Gastroesophageal sphincter (tissue), 4 donors: ENCODE measurements at regions not wholly inside any gene's neighbourhood (a gene's known extent, or its start where the extent isn't known, plus 50 kb on each side); places are given as distances from the start of the nearest gene placed in this dataset.

Experiments used
- ATAC-seq: fragments of 150-250 bp; one replicate; pipeline ENCODE4 v1.9.1; 2016; ENCODE audit warnings: mild to moderate bottlenecking, moderate library complexity
- H3K27ac ChIP-seq, 4 donors: fragments of 200-600 bp; sonication (generic) in 3 of 4; 1 replicate in 3 of 4; 2 replicates in 1 of 4; pipeline ENCODE4 v1.5.1; 2016 to 2019
- H3K27me3 ChIP-seq: fragments of 200-600 bp; sonication (generic); one replicate; pipeline ENCODE4 v1.5.1; 2019
- H3K36me3 ChIP-seq, 2 donors: fragments of 200-600 bp; sonication (generic); one replicate each; pipeline ENCODE4 v1.5.1; 2019; ENCODE audit warnings: control low read depth in 1 of 2
- H3K4me1 ChIP-seq, 3 donors: fragments of 200-600 bp; sonication (generic); 1 replicate in 2 of 3; 2 replicates in 1 of 3; pipeline ENCODE4 v1.5.1; 2016 to 2019; ENCODE audit warnings: control low read depth in 2 of 3
- H3K4me3 ChIP-seq, 2 donors: fragments of 200-600 bp; sonication (generic); one replicate each; pipeline ENCODE4 v1.5.1; 2019; ENCODE audit warnings: mild to moderate bottlenecking in 1 of 2, moderate library complexity in 1 of 2
- H3K9me3 ChIP-seq, 3 donors: fragments of 200-600 bp; sonication (generic); one replicate each; pipeline ENCODE4 v1.5.1; 2017 to 2019; ENCODE audit warnings: control low read depth in 2 of 3
- EP300 ChIP-seq: sonication (generic); formaldehyde crosslinking; IDR thresholded peaks from one replicate; pipeline ENCODE4 v1.6.1; 2017; ENCODE audit warnings: antibody characterized with exemption, mild to moderate bottlenecking
- POLR2A ChIP-seq, 2 donors: fragments of 450-650 bp; IDR thresholded peaks; one replicate each; pipeline ENCODE4 v1.6.1; 2017; ENCODE audit warnings: antibody characterized with exemption in 2 of 2, mild to moderate bottlenecking in 2 of 2, moderate library complexity in 1 of 2
- POLR2AphosphoS5 ChIP-seq: sonication (generic); formaldehyde crosslinking; IDR thresholded peaks from one replicate; pipeline ENCODE4 v1.6.1; 2017; ENCODE audit warnings: antibody characterized with exemption
- WGBS, 2 donors: methylation state at CpG; one replicate each; pipeline ENCODE4 v1.1.5; 2018; ENCODE audit warnings: low coverage in 1 of 2; 5-methylcytosine and 5-hydroxymethylcytosine counted together
- TF ChIP-seq, protein P1 (sequence below), 4 experiments: fragments of 200-600 bp in 2 of 4; fragments of 450-650 bp in 2 of 4; sonication (generic) in 1 of 4; IDR thresholded peaks; one replicate each; pipeline ENCODE4 v1.5.1; 2017 to 2019; ENCODE audit warnings: antibody characterized with exemption in 4 of 4, mild to moderate bottlenecking in 2 of 4, moderate library complexity in 2 of 4

DNA sequence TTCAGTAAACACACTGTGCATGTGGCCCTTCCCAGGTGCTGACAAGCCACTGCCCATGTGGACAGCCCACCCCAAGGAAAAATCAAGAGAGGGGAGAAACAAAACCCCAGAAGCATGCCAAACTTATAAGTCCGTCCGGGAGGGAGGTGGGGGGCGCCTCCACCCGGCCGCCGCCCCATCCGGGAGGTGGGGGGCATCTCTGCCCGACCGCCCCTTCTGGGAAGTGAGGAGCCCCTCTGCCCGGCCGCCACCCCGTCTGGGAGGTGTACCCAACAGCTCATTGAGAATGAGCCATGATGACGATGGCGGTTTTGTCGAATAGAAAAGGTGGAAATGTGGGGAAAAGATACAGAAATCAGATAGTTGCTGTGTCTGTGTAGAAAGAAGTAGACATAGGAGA, 53.8 kb upstream of the C2CD4B start:
- TF ChIP-seq EP300 (no peak), POLR2A (IDR thresholded peaks at IDR 0.05) (no peak), POLR2AphosphoS5 (no peak)
- TF ChIP-seq, protein P1, sequence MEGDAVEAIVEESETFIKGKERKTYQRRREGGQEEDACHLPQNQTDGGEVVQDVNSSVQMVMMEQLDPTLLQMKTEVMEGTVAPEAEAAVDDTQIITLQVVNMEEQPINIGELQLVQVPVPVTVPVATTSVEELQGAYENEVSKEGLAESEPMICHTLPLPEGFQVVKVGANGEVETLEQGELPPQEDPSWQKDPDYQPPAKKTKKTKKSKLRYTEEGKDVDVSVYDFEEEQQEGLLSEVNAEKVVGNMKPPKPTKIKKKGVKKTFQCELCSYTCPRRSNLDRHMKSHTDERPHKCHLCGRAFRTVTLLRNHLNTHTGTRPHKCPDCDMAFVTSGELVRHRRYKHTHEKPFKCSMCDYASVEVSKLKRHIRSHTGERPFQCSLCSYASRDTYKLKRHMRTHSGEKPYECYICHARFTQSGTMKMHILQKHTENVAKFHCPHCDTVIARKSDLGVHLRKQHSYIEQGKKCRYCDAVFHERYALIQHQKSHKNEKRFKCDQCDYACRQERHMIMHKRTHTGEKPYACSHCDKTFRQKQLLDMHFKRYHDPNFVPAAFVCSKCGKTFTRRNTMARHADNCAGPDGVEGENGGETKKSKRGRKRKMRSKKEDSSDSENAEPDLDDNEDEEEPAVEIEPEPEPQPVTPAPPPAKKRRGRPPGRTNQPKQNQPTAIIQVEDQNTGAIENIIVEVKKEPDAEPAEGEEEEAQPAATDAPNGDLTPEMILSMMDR (IDR thresholded peaks at IDR 0.05) = no peak
- peaks cover 0 to 37% (median 0%) of the 10 kb centered on the region in 3 donors for H3K9me3 ChIP-seq
- WGBS, 2 donors = no CpG with 5 or more reads among the region's 15 CpGs
- H3K27me3 ChIP-seq = peaks cover 13% of the 10 kb centered on the region
- no peak overlapping the region for H3K4me3 ChIP-seq
- no peak for ATAC-seq
- H3K36me3 ChIP-seq = no peaks in the 10 kb centered on the region
- H3K27ac ChIP-seq = no peak overlapping the region
- no peaks in the 10 kb centered on the region for H3K4me1 ChIP-seq

DNA sequence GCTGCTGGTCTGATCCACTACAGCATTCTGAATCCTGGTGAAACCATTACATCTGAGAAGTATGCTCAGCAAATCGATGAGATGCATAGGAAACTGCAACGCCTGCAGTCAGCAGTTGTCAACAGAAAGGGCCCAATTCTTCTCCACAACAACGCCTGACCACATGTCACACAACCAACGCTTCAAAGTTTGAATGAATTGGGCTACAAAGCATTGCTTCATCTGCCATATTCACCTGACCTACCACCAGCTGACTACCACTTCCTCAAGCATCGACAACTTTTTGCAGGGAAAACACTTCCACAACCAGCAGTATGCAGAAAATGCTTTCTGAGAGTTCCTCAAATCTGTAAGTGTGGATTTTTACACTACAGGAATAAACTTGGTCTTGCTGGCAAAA, 54.7 kb upstream of the C2CD4B start:
- Histone ChIP-seq H3K27me3 (peaks cover 13% of the 10 kb centered on the region), H3K27ac (no peak overlapping the region), H3K36me3 (no peaks in the 10 kb centered on the region), H3K9me3 (peaks cover 0 to 37% (median 0%) of the 10 kb centered on the region in 3 donors), H3K4me1 (no peaks in the 10 kb centered on the region), H3K4me3 (no peak overlapping the region)
- ATAC-seq = no peak
- TF ChIP-seq POLR2AphosphoS5 = no peak
- TF ChIP-seq EP300 = no peak
- TF ChIP-seq, protein P1 (IDR thresholded peaks at IDR 0.05) = no peak
- no peak for TF ChIP-seq POLR2A (IDR thresholded peaks at IDR 0.05)
- WGBS, 2 donors = 75 to 85% methylated on average over 1 to 5 of the region's 5 CpGs

DNA sequence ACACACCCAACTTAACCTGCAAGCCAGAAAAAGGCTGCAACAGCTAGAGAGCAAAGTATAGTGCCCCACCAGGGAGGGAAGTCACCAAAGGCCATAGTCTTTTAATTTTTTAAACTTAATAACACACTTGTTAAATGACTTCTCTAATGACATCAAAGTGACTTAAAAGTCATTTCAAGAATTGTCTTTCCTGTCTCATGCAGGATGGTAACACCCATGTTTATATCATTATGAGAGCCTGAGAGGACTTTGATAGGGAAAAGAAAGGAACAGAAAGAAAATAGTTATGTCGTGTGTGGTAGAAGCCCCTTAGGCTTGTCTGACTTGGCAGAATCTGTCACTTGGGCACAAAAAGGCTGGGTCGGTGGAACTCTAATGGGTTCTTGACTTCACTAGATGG, 57.9 kb upstream of the C2CD4B start:
- H3K27ac ChIP-seq = no peak overlapping the region
- TF ChIP-seq EP300 (no peak), POLR2AphosphoS5 (no peak), POLR2A (IDR thresholded peaks at IDR 0.05) (no peak)
- TF ChIP-seq, protein P1 (IDR thresholded peaks at IDR 0.05) = no peak

DNA sequence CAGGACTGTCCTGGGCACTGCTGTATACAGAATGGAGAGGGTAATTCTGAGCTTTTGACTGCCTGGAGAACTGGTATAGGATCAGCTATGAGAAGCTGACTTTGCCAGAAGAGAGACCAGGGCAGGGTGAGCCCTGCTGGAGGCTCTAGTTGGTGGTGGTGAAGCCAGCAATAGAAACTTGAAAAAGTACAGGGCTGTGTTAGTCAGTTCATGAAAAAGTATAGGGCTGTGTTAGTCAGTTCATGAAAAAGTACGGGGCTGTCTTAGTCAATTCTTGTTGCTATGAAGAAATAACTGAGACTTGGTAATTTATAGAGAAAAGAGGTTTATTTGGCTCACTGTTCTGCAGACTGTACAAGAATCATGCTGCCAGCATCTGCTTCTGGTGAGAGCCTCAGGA, 63.5 kb upstream of the C2CD4B start:
- no peak overlapping the region for H3K4me3 ChIP-seq
- peaks cover 8% of the 10 kb centered on the region for H3K27me3 ChIP-seq
- no peaks in the 10 kb centered on the region for H3K4me1 ChIP-seq
- WGBS, 2 donors = 67 to 75% methylated on average over 1 of the region's 1 CpG
- H3K9me3 ChIP-seq = no peaks in the 10 kb centered on the region
- TF ChIP-seq POLR2AphosphoS5 (no peak), EP300 (no peak), POLR2A (IDR thresholded peaks at IDR 0.05) (no peak)
- TF ChIP-seq, protein P1 (IDR thresholded peaks at IDR 0.05) = no peak
- ATAC-seq = no peak
- no peaks in the 10 kb centered on the region for H3K36me3 ChIP-seq
- no peak overlapping the region for H3K27ac ChIP-seq

More for the DNA sequence above, 57.9 kb upstream of the C2CD4B start:
- H3K4me3 ChIP-seq = no peak overlapping the region
- peaks cover 21% of the 10 kb centered on the region for H3K27me3 ChIP-seq
- H3K36me3 ChIP-seq = no peaks in the 10 kb centered on the region
- ATAC-seq = no peak
- H3K4me1 ChIP-seq = no peaks in the 10 kb centered on the region
- H3K9me3 ChIP-seq = peaks cover 0 to 8% (median 0%) of the 10 kb centered on the region in 3 donors
- WGBS, 2 donors = 48 to 91% methylated on average over 2 of the region's 2 CpGs

DNA sequence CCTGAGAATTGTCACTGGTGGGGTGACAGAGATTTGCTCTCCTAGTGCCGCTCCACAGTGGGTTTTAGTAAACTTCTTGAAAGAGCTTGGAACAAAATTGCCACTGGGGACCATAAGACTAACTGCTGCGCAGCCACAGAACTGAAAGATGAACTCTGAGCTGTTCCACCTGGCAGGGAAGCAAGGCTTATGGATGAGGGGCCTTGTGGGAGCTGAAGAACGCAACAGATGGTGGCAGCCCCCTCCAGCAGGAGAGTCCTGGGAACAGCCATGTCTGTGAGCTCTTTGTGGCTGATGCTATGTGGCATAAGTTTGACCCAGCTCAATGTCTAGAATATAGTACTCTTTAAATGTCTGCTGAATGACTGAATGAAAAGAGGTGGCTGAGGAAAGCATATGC, 66.8 kb upstream of the C2CD4B start:
- Histone ChIP-seq H3K27ac (no peak overlapping the region), H3K4me1 (no peaks in the 10 kb centered on the region), H3K27me3 (peaks cover 1% of the 10 kb centered on the region), H3K9me3 (no peaks in the 10 kb centered on the region), H3K4me3 (no peak overlapping the region), H3K36me3 (no peaks in the 10 kb centered on the region)
- TF ChIP-seq EP300 (no peak), POLR2A (IDR thresholded peaks at IDR 0.05) (no peak), POLR2AphosphoS5 (no peak)
- TF ChIP-seq, protein P1 (IDR thresholded peaks at IDR 0.05) = no peak
- WGBS, 2 donors = 40 to 49% methylated on average over 2 to 3 of the region's 3 CpGs
- ATAC-seq = no peak
